ENCODE measurements at regions not wholly inside any gene's neighbourhood (a gene's known extent, or its start where the extent isn't known, plus 50 kb on each side); places are given as distances from the start of the nearest gene placed in this dataset.

GRCh38 chr4:127239902-127240763 lies 392.6 kb upstream of the INTU start:
- DNase-seq (no peak), ATAC-seq (no peak)
- H3K9me3 ChIP-seq = no peaks in the 10 kb centered on the region
- no peak overlapping the region for H3K4me3 ChIP-seq
- no peak overlapping the region for H3K27ac ChIP-seq
- intact Hi-C loops (cut with DNase I) = no loop called here
- no peaks in the 10 kb centered on the region for H3K27me3 ChIP-seq (ENCODE audit: insufficient read depth in 3 of 3, low read length in 2 of 3)
- WGBS, 3 donors = 79 to 82% (median 80%) methylated on average over 7 of the region's 7 CpGs
- no peak for TF ChIP-seq CTCF (IDR thresholded peaks at IDR 0.05)
- no peaks in the 10 kb centered on the region for H3K36me3 ChIP-seq (ENCODE audit: insufficient read depth in 1 of 2, low read depth in 1 of 2)
- no peaks in the 10 kb centered on the region for H3K4me1 ChIP-seq

- WGBS, 3 donors = 78 to 82% (median 80%) methylated on average over 2 of the region's 2 CpGs
- no peak for TF ChIP-seq CTCF (IDR thresholded peaks at IDR 0.05)
- no peaks in the 10 kb centered on the region for H3K27me3 ChIP-seq (ENCODE audit: insufficient read depth in 3 of 3, low read length in 2 of 3)
- H3K9me3 ChIP-seq = no peaks in the 10 kb centered on the region
- DNase-seq (no peak), ATAC-seq (no peak)
- intact Hi-C loops (cut with DNase I) = no loop called here
- no peak overlapping the region for H3K27ac ChIP-seq
- H3K4me3 ChIP-seq = no peak overlapping the region
- no peaks in the 10 kb centered on the region for H3K4me1 ChIP-seq
- no peaks in the 10 kb centered on the region for H3K36me3 ChIP-seq (ENCODE audit: insufficient read depth in 1 of 2, low read depth in 1 of 2)
These were observed 392.0 kb upstream of the INTU start for GRCh38 chr4:127240764-127241105.

GRCh38 chr4:127244515-127244914 lies 388.2 kb upstream of the INTU start:
- ATAC-seq = no peak
- H3K4me1 ChIP-seq = no peaks in the 10 kb centered on the region
- intact Hi-C loops (cut with DNase I) = no loop called here
- H3K9me3 ChIP-seq = no peaks in the 10 kb centered on the region
- TF ChIP-seq CTCF (IDR thresholded peaks at IDR 0.05) = no peak
- no peaks in the 10 kb centered on the region for H3K36me3 ChIP-seq (ENCODE audit: insufficient read depth in 1 of 2, low read depth in 1 of 2)
- WGBS, 3 donors = 88 to 96% (median 93%) methylated on average over 5 of the region's 5 CpGs
- no peak for DNase-seq
- no peak overlapping the region for H3K27ac ChIP-seq
- no peaks in the 10 kb centered on the region for H3K27me3 ChIP-seq (ENCODE audit: insufficient read depth in 3 of 3, low read length in 2 of 3)
- H3K4me3 ChIP-seq = no peak overlapping the region

- intact Hi-C loops (cut with DNase I) = no loop called here
- 91 to 96% (median 95%) methylated on average over 6 of the region's 6 CpGs for WGBS, 3 donors
- no peak for DNase-seq
These were observed 385.5 kb upstream of the INTU start for GRCh38 chr4:127246963-127247952.

More at GRCh38 chr4:127246963-127247952, 385.5 kb upstream of the INTU start:
- no peak for ATAC-seq
- Histone ChIP-seq H3K36me3 (ENCODE audit: insufficient read depth in 1 of 2, low read depth in 1 of 2) (no peaks in the 10 kb centered on the region), H3K4me1 (no peaks in the 10 kb centered on the region), H3K4me3 (no peak overlapping the region), H3K9me3 (no peaks in the 10 kb centered on the region), H3K27ac (no peak overlapping the region), H3K27me3 (ENCODE audit: insufficient read depth in 3 of 3, low read length in 2 of 3) (no peaks in the 10 kb centered on the region)
- no peak for TF ChIP-seq CTCF (IDR thresholded peaks at IDR 0.05)

All from psoas muscle (tissue), 7 donors.